ENCODE measurements at regions not wholly inside any gene's neighbourhood (a gene's known extent, or its start where the extent isn't known, plus 50 kb on each side); places are given as distances from the start of the nearest gene placed in this dataset.

DNA sequence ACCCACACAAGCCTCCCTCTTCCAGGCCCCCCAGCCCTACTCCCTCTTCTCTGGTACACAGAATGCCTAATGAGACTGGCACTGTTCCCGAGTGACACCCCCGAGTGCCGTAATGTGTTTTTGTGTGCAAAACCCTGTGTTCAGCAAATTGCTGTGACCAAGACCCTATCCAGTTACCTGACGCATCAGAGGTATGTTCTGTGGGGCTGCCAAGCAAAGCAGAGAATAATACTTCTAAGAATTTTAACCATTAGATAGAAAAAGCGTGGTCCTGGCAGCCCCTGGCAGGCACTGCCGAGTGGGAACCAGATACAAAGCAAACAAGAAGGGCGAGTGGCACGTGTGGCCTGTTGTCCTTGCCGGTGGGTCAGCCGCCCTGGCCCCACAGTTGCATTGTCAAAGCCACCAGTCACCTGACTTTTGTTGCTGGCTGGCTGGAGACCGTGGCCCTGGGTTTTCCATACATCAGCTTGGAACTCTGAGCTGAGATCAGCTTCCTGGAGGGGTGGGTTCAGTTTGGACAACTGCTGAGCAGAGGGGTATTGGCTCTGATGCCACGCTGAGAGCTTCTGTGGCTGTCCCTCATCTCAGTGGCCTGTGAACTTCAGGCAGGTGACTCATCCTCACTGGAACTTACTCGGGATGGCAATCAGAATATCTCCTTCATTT lies 69.1 kb upstream of the BRD7 start:
- Histone ChIP-seq H3K79me2 (no peaks in the 10 kb centered on the region), H2AFZ (no peak overlapping the region), H3K4me1 (ENCODE audit: insufficient read depth) (no peaks in the 10 kb centered on the region), H3K27me3 (no peaks in the 10 kb centered on the region), H3K9me3 (ENCODE audit: low read depth) (no peaks in the 10 kb centered on the region), H4K20me1 (ENCODE audit: insufficient read depth, poor library complexity, severe bottlenecking) (no peaks in the 10 kb centered on the region), H3K27ac (no peak overlapping the region), H3K36me3 (replicated peaks; ENCODE audit: insufficient read depth, low read depth) (no peaks in the 10 kb centered on the region), H3K4me2 (no peak overlapping the region), H3K4me3 (no peak overlapping the region), H3K9me2 (replicated peaks; ENCODE audit: insufficient read depth) (no peaks in the 10 kb centered on the region)
- no peak for DNase-seq (ENCODE audit: low spot score)
- TF ChIP-seq EZH2 (IDR thresholded peaks at IDR 0.05; ENCODE audit: borderline replicate concordance) (no peak), EZH2phosphoT487 (IDR thresholded peaks at IDR 0.05; ENCODE audit: low read depth, severe bottlenecking, unreplicated experiment) (no peak), CTCF (IDR thresholded peaks at IDR 0.05; ENCODE audit: poor library complexity) (no peak)
- WGBS (ENCODE audit: low lambda C conversion rate, missing lambda C conversion rate), result 84% methylated on average over 13 of the region's 13 CpGs

DNA sequence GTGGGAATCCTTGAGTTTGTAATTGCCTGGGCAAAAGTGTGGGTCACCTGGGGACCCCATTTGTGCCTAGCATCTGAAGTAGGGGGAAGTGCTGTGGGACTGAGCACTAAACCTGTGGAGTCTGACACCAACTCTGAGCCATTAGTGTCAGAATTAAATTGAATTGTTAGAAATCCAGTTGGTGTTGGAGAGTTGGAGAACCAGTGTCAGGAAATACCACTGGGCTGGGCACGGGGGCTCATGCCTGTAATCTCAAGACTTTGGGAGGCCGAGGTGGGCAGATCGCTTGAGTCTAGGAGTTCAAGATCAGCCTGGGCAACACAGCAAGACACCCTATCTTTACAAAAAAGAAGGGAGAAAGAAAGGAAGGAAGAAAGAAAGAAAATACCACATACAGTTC lies 67.5 kb upstream of the BRD7 start:
- H3K4me1 ChIP-seq (ENCODE audit: insufficient read depth), result no peaks in the 10 kb centered on the region
- no peak overlapping the region for H3K4me2 ChIP-seq
- H3K4me3 ChIP-seq, result no peak overlapping the region
- TF ChIP-seq EZH2phosphoT487 (IDR thresholded peaks at IDR 0.05; ENCODE audit: low read depth, severe bottlenecking, unreplicated experiment) (no peak), CTCF (IDR thresholded peaks at IDR 0.05; ENCODE audit: poor library complexity) (no peak), EZH2 (IDR thresholded peaks at IDR 0.05; ENCODE audit: borderline replicate concordance) (no peak)
- no peaks in the 10 kb centered on the region for H3K9me3 ChIP-seq (ENCODE audit: low read depth)
- no peaks in the 10 kb centered on the region for H3K36me3 ChIP-seq (replicated peaks; ENCODE audit: insufficient read depth, low read depth)
- no peak overlapping the region for H2AFZ ChIP-seq
- H3K79me2 ChIP-seq, result no peaks in the 10 kb centered on the region
- no peaks in the 10 kb centered on the region for H3K9me2 ChIP-seq (replicated peaks; ENCODE audit: insufficient read depth)
- H3K27ac ChIP-seq, result no peak overlapping the region
- H4K20me1 ChIP-seq (ENCODE audit: insufficient read depth, poor library complexity, severe bottlenecking), result no peaks in the 10 kb centered on the region
- DNase-seq (ENCODE audit: low spot score), result no peak
- WGBS (ENCODE audit: low lambda C conversion rate, missing lambda C conversion rate), result 91% methylated on average over 3 of the region's 3 CpGs
- H3K27me3 ChIP-seq, result no peaks in the 10 kb centered on the region

DNA sequence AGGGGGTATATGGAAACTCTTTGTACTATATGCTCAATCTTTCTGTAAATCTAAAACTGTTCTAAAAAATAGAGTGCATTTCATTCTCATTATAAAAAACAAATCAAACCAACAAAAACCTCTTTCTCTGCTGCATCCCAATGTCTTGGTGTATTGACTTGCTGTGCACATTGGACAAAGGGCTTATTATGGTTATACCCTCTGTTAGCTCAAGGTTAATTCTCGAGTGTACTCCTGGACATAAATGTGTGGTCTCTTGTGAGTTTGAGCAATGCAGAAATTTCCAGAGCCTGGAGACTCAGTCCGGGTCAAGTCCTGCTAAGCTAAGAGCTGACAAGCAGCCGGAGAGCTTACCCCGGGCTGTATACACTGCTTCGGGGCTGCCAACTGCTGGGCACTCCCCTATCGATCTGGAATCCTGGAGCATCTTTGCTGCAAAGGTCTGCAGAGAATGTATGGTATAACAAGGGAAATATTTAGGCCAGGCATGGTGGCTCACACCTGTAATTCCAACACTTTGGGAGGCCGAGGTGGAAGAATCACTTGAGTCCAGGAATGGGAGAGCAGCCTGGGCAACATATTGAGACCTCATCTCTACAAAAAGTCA lies 66.2 kb upstream of the BRD7 start:
- Histone ChIP-seq H3K36me3 (replicated peaks; ENCODE audit: insufficient read depth, low read depth) (no peaks in the 10 kb centered on the region), H3K9me2 (replicated peaks; ENCODE audit: insufficient read depth) (no peaks in the 10 kb centered on the region), H3K4me2 (no peak overlapping the region), H3K4me1 (ENCODE audit: insufficient read depth) (no peaks in the 10 kb centered on the region), H3K27ac (no peak overlapping the region), H3K27me3 (no peaks in the 10 kb centered on the region), H2AFZ (no peak overlapping the region), H3K79me2 (no peaks in the 10 kb centered on the region), H3K9me3 (ENCODE audit: low read depth) (no peaks in the 10 kb centered on the region), H4K20me1 (ENCODE audit: insufficient read depth, poor library complexity, severe bottlenecking) (no peaks in the 10 kb centered on the region), H3K4me3 (no peak overlapping the region)
- WGBS (ENCODE audit: low lambda C conversion rate, missing lambda C conversion rate), result 89% methylated on average over 7 of the region's 7 CpGs
- no peak for TF ChIP-seq EZH2phosphoT487 (IDR thresholded peaks at IDR 0.05; ENCODE audit: low read depth, severe bottlenecking, unreplicated experiment)
- no peak for TF ChIP-seq CTCF (IDR thresholded peaks at IDR 0.05; ENCODE audit: poor library complexity)
- no peak for TF ChIP-seq EZH2 (IDR thresholded peaks at IDR 0.05; ENCODE audit: borderline replicate concordance)
- no peak for DNase-seq (ENCODE audit: low spot score)

Data from hepatocyte (in vitro differentiated cells).